ENCODE measurements at regions not wholly inside any gene's neighbourhood (a gene's known extent, or its start where the extent isn't known, plus 50 kb on each side); places are given as distances from the start of the nearest gene placed in this dataset.
A peak's percentile ranks its signal among the peaks of the same experiment; 100 is the strongest.

DNA sequence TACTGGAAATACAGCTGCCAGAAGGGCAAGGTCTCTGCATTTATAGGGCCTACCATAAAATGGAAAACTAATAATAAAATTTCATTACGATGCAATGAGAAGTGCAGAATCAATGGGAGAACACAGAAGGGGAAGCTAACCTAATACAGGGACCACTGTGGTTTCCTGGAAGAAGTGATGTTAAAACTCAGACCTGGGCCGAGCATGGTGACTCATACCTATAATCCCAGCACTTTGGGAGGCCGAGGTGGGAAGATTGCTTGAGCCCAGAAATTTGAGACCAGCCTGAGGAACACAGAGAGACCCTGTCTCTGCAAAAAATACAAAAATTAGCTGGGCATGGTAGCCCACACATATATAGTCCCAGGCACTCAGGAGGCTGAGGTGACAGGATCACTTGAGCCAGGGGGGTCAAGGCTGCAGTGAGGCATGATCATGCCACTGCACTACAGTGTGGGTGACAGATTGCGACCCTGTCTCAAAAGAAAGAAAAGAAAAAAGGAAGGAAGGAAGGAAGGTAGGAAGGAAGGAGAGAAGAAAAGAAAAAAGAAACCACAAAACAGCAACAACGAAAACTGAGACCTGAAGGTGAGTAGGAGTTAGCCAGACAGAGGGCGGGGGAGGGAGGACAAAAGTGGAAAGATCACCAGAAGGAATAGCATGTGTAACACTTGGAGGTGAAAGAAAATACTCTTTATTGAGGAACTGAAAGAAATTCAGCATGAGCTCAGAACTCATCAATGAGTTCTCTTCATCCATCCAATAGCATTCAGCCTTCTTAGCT, 58.3 kb upstream of the DTNA start:
- TF ChIP-seq, protein P1, sequence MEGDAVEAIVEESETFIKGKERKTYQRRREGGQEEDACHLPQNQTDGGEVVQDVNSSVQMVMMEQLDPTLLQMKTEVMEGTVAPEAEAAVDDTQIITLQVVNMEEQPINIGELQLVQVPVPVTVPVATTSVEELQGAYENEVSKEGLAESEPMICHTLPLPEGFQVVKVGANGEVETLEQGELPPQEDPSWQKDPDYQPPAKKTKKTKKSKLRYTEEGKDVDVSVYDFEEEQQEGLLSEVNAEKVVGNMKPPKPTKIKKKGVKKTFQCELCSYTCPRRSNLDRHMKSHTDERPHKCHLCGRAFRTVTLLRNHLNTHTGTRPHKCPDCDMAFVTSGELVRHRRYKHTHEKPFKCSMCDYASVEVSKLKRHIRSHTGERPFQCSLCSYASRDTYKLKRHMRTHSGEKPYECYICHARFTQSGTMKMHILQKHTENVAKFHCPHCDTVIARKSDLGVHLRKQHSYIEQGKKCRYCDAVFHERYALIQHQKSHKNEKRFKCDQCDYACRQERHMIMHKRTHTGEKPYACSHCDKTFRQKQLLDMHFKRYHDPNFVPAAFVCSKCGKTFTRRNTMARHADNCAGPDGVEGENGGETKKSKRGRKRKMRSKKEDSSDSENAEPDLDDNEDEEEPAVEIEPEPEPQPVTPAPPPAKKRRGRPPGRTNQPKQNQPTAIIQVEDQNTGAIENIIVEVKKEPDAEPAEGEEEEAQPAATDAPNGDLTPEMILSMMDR (IDR thresholded peaks at IDR 0.05; ENCODE audit: borderline replicate concordance): no peak
- intact Hi-C loops (cut with micrococcal nuclease): no loop called here
- H3K4me3 ChIP-seq: no peak overlapping the region
- no peaks in the 10 kb centered on the region for H3K27me3 ChIP-seq (ENCODE audit: low read depth)
- H3K36me3 ChIP-seq: no peaks in the 10 kb centered on the region
- H3K4me1 ChIP-seq: peaks cover 61% of the 10 kb centered on the region
- H3K9me3 ChIP-seq (replicated peaks): no peaks in the 10 kb centered on the region
- DNase-seq: no peak
- no peak overlapping the region for H3K27ac ChIP-seq (replicated peaks)

DNA sequence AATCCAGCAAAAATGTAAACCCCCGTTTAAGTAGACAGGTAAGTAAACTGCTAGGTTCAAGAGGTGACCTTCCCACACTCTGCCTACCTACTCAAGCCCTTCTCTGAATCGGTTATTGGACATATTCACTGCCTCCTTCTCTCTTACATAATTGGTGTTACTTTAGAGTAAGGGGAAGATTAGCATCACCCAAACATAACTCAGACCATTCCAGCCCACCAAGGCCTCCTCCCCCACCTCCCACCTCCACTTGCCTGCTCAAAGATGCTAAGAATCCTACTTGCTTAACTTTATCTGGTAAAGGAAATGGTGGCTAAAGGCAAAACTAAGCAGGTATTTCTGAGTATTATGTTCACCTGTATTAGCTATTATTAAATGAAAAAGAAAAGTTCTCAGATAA, 55.0 kb upstream of the DTNA start:
- Histone ChIP-seq H3K4me1 (peaks cover 69% of the 10 kb centered on the region), H3K9me3 (replicated peaks) (no peaks in the 10 kb centered on the region), H3K36me3 (no peaks in the 10 kb centered on the region), H3K27me3 (ENCODE audit: low read depth) (no peaks in the 10 kb centered on the region), H3K4me3 (no peak overlapping the region), H3K27ac (replicated peaks) (no peak overlapping the region)
- TF ChIP-seq, protein P1 (IDR thresholded peaks at IDR 0.05; ENCODE audit: borderline replicate concordance): no peak
- intact Hi-C loops (cut with micrococcal nuclease): no loop called here
- no peak for DNase-seq

DNA sequence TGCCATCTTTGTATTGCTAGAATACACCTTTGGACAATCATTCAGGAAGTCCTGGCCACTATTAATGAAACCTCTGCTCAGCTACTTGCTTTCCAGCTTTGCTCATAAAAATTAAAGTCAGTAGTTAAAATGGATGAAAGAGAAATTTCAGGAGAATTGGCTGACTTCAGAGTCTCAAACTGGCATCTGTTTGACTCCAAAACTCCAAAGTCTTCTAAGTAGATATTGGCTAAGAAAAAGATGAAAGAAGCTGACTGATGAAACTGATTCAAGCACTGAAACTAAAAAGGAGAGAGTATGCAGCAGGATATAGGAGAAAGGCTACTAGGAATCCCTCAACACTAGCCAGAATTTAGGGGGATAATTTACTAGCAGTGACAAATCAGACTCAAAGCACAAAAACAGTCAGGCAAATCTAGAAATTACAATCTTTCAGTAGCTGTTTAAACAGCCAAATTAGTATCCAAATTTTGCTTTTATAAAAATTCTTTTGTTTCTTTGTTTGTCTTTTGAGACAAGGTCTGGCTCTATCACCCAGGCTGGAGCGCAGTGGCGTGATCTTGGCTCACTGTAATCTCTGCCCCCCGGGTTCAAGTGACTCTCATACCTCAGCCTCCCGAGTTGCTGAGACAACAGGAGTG, 52.1 kb upstream of the DTNA start:
- H3K36me3 ChIP-seq: no peaks in the 10 kb centered on the region
- H3K4me1 ChIP-seq: peaks cover 78% of the 10 kb centered on the region
- TF ChIP-seq, protein P1 (IDR thresholded peaks at IDR 0.05; ENCODE audit: borderline replicate concordance): no peak
- H3K9me3 ChIP-seq (replicated peaks): no peaks in the 10 kb centered on the region
- H3K27me3 ChIP-seq (ENCODE audit: low read depth): no peaks in the 10 kb centered on the region
- no peak for DNase-seq
- no peak overlapping the region for H3K4me3 ChIP-seq
- peak overlapping the region; percentile 85 for H3K27ac ChIP-seq (replicated peaks)
- intact Hi-C loops (cut with micrococcal nuclease): no loop called here

DNA sequence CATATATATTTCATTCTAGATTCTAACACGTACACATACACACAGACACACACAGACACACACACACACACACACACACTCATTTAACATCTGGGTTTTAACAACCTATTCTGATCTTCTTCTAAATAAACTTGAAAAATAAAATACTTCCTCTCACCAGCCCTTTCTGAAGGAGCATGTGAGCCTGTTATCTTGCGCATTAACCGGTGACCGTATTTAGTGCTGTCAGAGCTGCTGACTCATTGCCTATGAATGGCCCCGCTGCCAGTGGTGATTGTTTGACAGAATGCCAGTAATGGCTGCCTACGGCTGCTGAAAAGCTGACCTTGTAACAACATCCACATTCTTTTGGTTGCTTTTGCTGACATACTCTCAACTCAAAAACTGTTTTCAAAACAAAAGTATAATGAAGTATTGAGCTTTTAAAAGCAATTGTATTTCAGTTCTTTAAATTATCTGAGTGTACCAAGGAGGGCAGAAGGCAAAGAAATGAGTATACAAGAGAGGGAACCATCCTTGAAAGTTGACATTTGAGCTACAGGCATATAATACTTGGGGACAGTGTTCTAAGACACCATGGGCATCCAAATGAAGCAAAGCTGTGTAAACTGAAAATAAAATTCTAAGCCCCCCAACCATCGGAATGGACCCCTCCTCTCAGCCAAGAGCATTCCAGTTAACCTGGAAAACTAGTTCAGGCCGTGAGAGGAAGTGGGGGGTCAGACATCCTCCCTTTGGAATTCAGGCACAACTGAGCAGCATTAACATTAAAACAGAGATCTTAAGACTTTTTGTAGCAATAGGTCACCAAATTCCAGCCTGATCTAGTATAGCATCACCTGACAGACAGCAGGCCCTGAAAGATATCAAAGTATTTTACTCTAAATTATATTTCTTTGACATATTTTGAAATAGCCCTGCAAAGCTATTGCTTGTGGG, 50.2 kb upstream of the DTNA start:
- Histone ChIP-seq H3K9me3 (replicated peaks) (no peaks in the 10 kb centered on the region), H3K27me3 (ENCODE audit: low read depth) (no peaks in the 10 kb centered on the region), H3K27ac (replicated peaks) (peak overlapping the region; percentile 85), H3K4me1 (peaks cover 74% of the 10 kb centered on the region), H3K4me3 (no peak overlapping the region), H3K36me3 (no peaks in the 10 kb centered on the region)
- intact Hi-C loops (cut with micrococcal nuclease): loop anchor here (5.0 kb wide), 1 partner anchor 127 kb away; no protein-coding TSS in a partner anchor
- TF ChIP-seq, protein P1 (IDR thresholded peaks at IDR 0.05; ENCODE audit: borderline replicate concordance): no peak
- DNase-seq: peak; percentile 73
